Sigmoid colon (tissue), 6 donors: ENCODE measurements at regions not wholly inside any gene's neighbourhood (a gene's known extent, or its start where the extent isn't known, plus 50 kb on each side); places are given as distances from the start of the nearest gene placed in this dataset.
"Not testable (repeated sequence)": the region's sequence is repeated elsewhere in the genome, so short reads cannot be mapped to it uniquely, and the experiment has no call there.

Experiments
- DNase-seq: peaks from one replicate; pipeline ENCODE4 v3.0.0-alpha.2; 2019
- H3K27ac ChIP-seq, 4 donors: fragments of 200-600 bp; sonication (generic); one replicate each; pipeline ENCODE4 v1.5.1; 2016 to 2019; ENCODE audit warnings: mild to moderate bottlenecking in 1 of 4
- H3K27me3 ChIP-seq, 3 donors: fragments of 200-600 bp; sonication (generic); one replicate each; pipeline ENCODE4 v1.5.1; 2019; ENCODE audit warnings: mild to moderate bottlenecking in 1 of 3
- H3K36me3 ChIP-seq, 4 donors: fragments of 200-600 bp; sonication (generic); one replicate each; pipeline ENCODE4 v1.5.1; 2016 to 2019
- H3K4me1 ChIP-seq, 4 donors: fragments of 200-600 bp; sonication (generic); one replicate each; pipeline ENCODE4 v1.5.1; 2017 to 2019
- H3K4me3 ChIP-seq, 4 donors: fragments of 200-600 bp; sonication (generic); one replicate each; pipeline ENCODE4 v1.5.1; 2017 to 2019; ENCODE audit warnings: mild to moderate bottlenecking in 2 of 4, moderate library complexity in 1 of 4
- H3K9me3 ChIP-seq, 4 donors: fragments of 200-600 bp in 3 of 4; sonication (generic) in 3 of 4; one replicate each; pipeline versions ENCODE4 v1.5.1 to v1.6.1; 2013 to 2019
- CTCF ChIP-seq, 4 experiments: fragments of 450-650 bp in 3 of 4; fragments of 200-600 bp in 1 of 4; IDR thresholded peaks; one replicate each; pipeline ENCODE4 v1.5.1; 2016 to 2019; ENCODE audit warnings: antibody characterized with exemption in 4 of 4, mild to moderate bottlenecking in 3 of 4, moderate library complexity in 2 of 4
- EP300 ChIP-seq, 4 donors: sonication (generic); formaldehyde crosslinking; IDR thresholded peaks; one replicate each; pipeline ENCODE4 v1.6.1; 2017; ENCODE audit warnings: antibody characterized with exemption in 4 of 4
- POLR2A ChIP-seq, 2 donors: fragments of 450-650 bp; IDR thresholded peaks; one replicate each; pipeline ENCODE4 v1.6.1; 2016; ENCODE audit warnings: antibody characterized with exemption in 2 of 2, mild to moderate bottlenecking in 2 of 2, moderate library complexity in 2 of 2
- POLR2AphosphoS5 ChIP-seq, 4 donors: sonication (generic); formaldehyde crosslinking; IDR thresholded peaks; one replicate each; pipeline ENCODE4 v1.6.1; 2017; ENCODE audit warnings: antibody characterized with exemption in 4 of 4
- WGBS, 2 donors: extraction: QIAGEN DNeasy Blood & Tissue Kit; methylation state at CpG; one replicate each; pipeline ENCODE4 v1.1.7; 2013; 5-methylcytosine and 5-hydroxymethylcytosine counted together
- intact Hi-C: fragments of 100-400 bp; cut with DNase I; formaldehyde crosslinking; loops from one replicate; pipeline ENCODE4 v1.15.1; 2023
- donor health status: healthy with polysubstance abuse.
- donor health status: healthy.

DNA sequence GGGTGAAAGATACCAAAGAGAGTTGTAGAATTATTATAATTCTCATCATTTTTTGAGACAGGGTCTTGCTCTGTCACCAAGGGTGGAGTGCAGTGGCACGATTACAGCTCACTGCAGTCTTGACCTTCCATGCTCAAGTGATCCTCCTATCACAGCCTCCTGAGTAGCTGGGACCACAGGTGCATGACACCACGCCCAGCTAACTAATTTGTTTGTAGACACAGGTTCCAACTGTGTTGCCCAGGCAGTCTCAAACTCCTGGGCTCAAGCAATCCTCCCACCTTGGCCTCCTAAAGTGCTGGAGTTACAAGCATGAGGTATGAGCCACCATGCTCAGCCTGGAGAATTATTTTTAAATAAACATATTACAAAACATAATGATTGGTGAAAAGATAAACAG, 92.8 kb upstream of the MSH6 start:
- no peak for DNase-seq
- no peak overlapping the region for H3K27ac ChIP-seq
- H3K27me3 ChIP-seq, result no peaks in the 10 kb centered on the region
- H3K4me3 ChIP-seq, result no peak overlapping the region
- H3K36me3 ChIP-seq, result no peaks in the 10 kb centered on the region
- no peaks in the 10 kb centered on the region for H3K4me1 ChIP-seq
- H3K9me3 ChIP-seq, result no peaks in the 10 kb centered on the region
- intact Hi-C loops, result no loop called here
- TF ChIP-seq POLR2AphosphoS5 (IDR thresholded peaks at IDR 0.05), result no peak
- no peak for TF ChIP-seq EP300 (IDR thresholded peaks at IDR 0.05)
- no peak for TF ChIP-seq CTCF (IDR thresholded peaks at IDR 0.05)
- no peak for TF ChIP-seq POLR2A (IDR thresholded peaks at IDR 0.05)
- WGBS, 2 donors, result 63 to 68% methylated on average over 2 of the region's 2 CpGs

DNA sequence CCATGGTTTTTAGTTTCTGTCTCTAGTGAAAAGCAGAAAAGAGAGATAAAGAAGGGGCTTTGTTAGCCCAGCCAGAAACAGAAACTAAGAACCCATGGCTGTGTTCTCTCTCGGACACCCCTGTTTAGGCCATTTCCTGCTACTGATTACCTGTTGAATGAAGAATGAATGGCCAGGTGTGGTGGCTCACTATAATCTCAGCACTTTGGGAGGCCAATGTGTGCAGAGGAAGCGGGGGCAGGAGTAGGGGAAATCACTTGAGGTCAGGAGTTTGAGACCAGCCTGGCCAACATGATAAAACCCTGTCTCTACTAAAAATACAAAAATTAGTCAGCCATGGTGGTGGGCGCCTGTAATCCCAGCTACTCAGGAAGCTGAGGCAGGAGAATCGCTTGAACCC, 93.8 kb upstream of the MSH6 start:
- H3K4me3 ChIP-seq, H3K36me3 ChIP-seq, DNase-seq, H3K27me3 ChIP-seq, H3K27ac ChIP-seq, H3K9me3 ChIP-seq, H3K4me1 ChIP-seq, intact Hi-C loops: not testable (repeated sequence)
- WGBS, 2 donors, result 75 to 90% methylated on average over 4 of the region's 4 CpGs

GRCh38 chr2:47688561-47688960, 94.4 kb upstream of the MSH6 start:
- Histone ChIP-seq H3K4me1 (no peaks in the 10 kb centered on the region), H3K27me3 (no peaks in the 10 kb centered on the region), H3K4me3 (no peak overlapping the region), H3K27ac (no peak overlapping the region), H3K36me3 (no peaks in the 10 kb centered on the region), H3K9me3 (no peaks in the 10 kb centered on the region)
- 65 to 82% methylated on average over 5 of the region's 5 CpGs for WGBS, 2 donors
- intact Hi-C loops, result no loop called here
- TF ChIP-seq CTCF (IDR thresholded peaks at IDR 0.05), result no peak
- TF ChIP-seq POLR2A (IDR thresholded peaks at IDR 0.05), result no peak
- no peak for TF ChIP-seq POLR2AphosphoS5 (IDR thresholded peaks at IDR 0.05)
- no peak for TF ChIP-seq EP300 (IDR thresholded peaks at IDR 0.05)
- DNase-seq, result no peak

- H3K4me1 ChIP-seq, result no peaks in the 10 kb centered on the region
- WGBS, 2 donors, result 94 to 98% methylated on average over 1 of the region's 1 CpG
- no peak overlapping the region for H3K4me3 ChIP-seq
- TF ChIP-seq CTCF (IDR thresholded peaks at IDR 0.05), result no peak
- no peaks in the 10 kb centered on the region for H3K27me3 ChIP-seq
- no peaks in the 10 kb centered on the region for H3K9me3 ChIP-seq
- intact Hi-C loops, result no loop called here
- no peak overlapping the region for H3K27ac ChIP-seq
- no peaks in the 10 kb centered on the region for H3K36me3 ChIP-seq
- no peak for DNase-seq
Observed at GRCh38 chr2:47687856-47688255, 95.1 kb upstream of the MSH6 start.

GRCh38 chr2:47686018-47686417, 96.9 kb upstream of the MSH6 start:
- Histone ChIP-seq H3K4me1 (no peaks in the 10 kb centered on the region), H3K4me3 (no peak overlapping the region), H3K27ac (no peak overlapping the region), H3K9me3 (no peaks in the 10 kb centered on the region), H3K27me3 (no peaks in the 10 kb centered on the region), H3K36me3 (no peaks in the 10 kb centered on the region)
- DNase-seq, result no peak
- intact Hi-C loops, result no loop called here
- TF ChIP-seq POLR2A (IDR thresholded peaks at IDR 0.05) (no peak), CTCF (IDR thresholded peaks at IDR 0.05) (no peak), EP300 (IDR thresholded peaks at IDR 0.05) (no peak), POLR2AphosphoS5 (IDR thresholded peaks at IDR 0.05) (no peak)
- 88 to 93% methylated on average over 5 of the region's 5 CpGs for WGBS, 2 donors
